ENCODE measurements at regions not wholly inside any gene's neighbourhood (a gene's known extent, or its start where the extent isn't known, plus 50 kb on each side); places are given as distances from the start of the nearest gene placed in this dataset.

GRCh38 chr2:176763851-176764404 lies 448.7 kb upstream of the HNRNPA3 start:
- Histone ChIP-seq H3K36me3 (ENCODE audit: insufficient read depth, low read length, poor library complexity, severe bottlenecking) (no peaks in the 10 kb centered on the region), H3K27ac (ENCODE audit: low read depth, low read length, poor library complexity, severe bottlenecking) (peak overlapping the region; percentile 7), H3K4me3 (ENCODE audit: low read depth, low read length, poor library complexity, severe bottlenecking) (no peak overlapping the region), H3K4me1 (ENCODE audit: insufficient read depth, low read length, poor library complexity, severe bottlenecking) (peaks cover 31% of the 10 kb centered on the region), H3K9me3 (ENCODE audit: low read depth, low read length, poor library complexity, severe bottlenecking) (no peaks in the 10 kb centered on the region), H3K27me3 (replicated peaks; ENCODE audit: insufficient read depth, low read depth, low read length, poor library complexity) (no peaks in the 10 kb centered on the region)
- intact Hi-C loops (cut with micrococcal nuclease; ENCODE audit: unreplicated experiment), result no loop called here
- POLR2A ChIA-PET (ENCODE audit: low non-redundant PET), result no interaction called here
- no peak for DNase-seq (ENCODE audit: low spot score)
- CTCF ChIA-PET, result no interaction called here
- no TSS peak for BruUV-seq (replicated peaks)
- no peak for TF ChIP-seq CTCF (conservative IDR thresholded peaks at IDR 0.05; ENCODE audit: low read depth, low read length)
- no peak for TF ChIP-seq EZH2 (IDR thresholded peaks at IDR 0.05; ENCODE audit: borderline replicate concordance, low read depth, low read length, poor library complexity, severe bottlenecking)

GRCh38 chr2:176764921-176765320 lies 447.7 kb upstream of the HNRNPA3 start:
- Histone ChIP-seq H3K4me1 (ENCODE audit: insufficient read depth, low read length, poor library complexity, severe bottlenecking) (peaks cover 39% of the 10 kb centered on the region), H3K27me3 (replicated peaks; ENCODE audit: insufficient read depth, low read depth, low read length, poor library complexity) (no peaks in the 10 kb centered on the region), H3K4me3 (ENCODE audit: low read depth, low read length, poor library complexity, severe bottlenecking) (no peak overlapping the region), H3K27ac (ENCODE audit: low read depth, low read length, poor library complexity, severe bottlenecking) (no peak overlapping the region), H3K9me3 (ENCODE audit: low read depth, low read length, poor library complexity, severe bottlenecking) (no peaks in the 10 kb centered on the region), H3K36me3 (ENCODE audit: insufficient read depth, low read length, poor library complexity, severe bottlenecking) (no peaks in the 10 kb centered on the region)
- ChIA-PET CTCF (no interaction called here), POLR2A (ENCODE audit: low non-redundant PET) (no interaction called here)
- no peak for DNase-seq (ENCODE audit: low spot score)
- TF ChIP-seq CTCF (conservative IDR thresholded peaks at IDR 0.05; ENCODE audit: low read depth, low read length), result no peak
- TF ChIP-seq EZH2 (IDR thresholded peaks at IDR 0.05; ENCODE audit: borderline replicate concordance, low read depth, low read length, poor library complexity, severe bottlenecking), result no peak
- intact Hi-C loops (cut with micrococcal nuclease; ENCODE audit: unreplicated experiment), result no loop called here
- no TSS peak for BruUV-seq (replicated peaks)

GRCh38 chr2:176766005-176766404 lies 446.6 kb upstream of the HNRNPA3 start:
- H3K27me3 ChIP-seq (replicated peaks; ENCODE audit: insufficient read depth, low read depth, low read length, poor library complexity), result no peaks in the 10 kb centered on the region
- peaks cover 39% of the 10 kb centered on the region for H3K4me1 ChIP-seq (ENCODE audit: insufficient read depth, low read length, poor library complexity, severe bottlenecking)
- BruUV-seq (replicated peaks), result no TSS peak
- POLR2A ChIA-PET (ENCODE audit: low non-redundant PET), result no interaction called here
- intact Hi-C loops (cut with micrococcal nuclease; ENCODE audit: unreplicated experiment), result no loop called here
- CTCF ChIA-PET, result no interaction called here
- H3K36me3 ChIP-seq (ENCODE audit: insufficient read depth, low read length, poor library complexity, severe bottlenecking), result no peaks in the 10 kb centered on the region
- no peak for TF ChIP-seq CTCF (conservative IDR thresholded peaks at IDR 0.05; ENCODE audit: low read depth, low read length)
- no peak overlapping the region for H3K27ac ChIP-seq (ENCODE audit: low read depth, low read length, poor library complexity, severe bottlenecking)
- H3K9me3 ChIP-seq (ENCODE audit: low read depth, low read length, poor library complexity, severe bottlenecking), result no peaks in the 10 kb centered on the region
- no peak for DNase-seq (ENCODE audit: low spot score)
- H3K4me3 ChIP-seq (ENCODE audit: low read depth, low read length, poor library complexity, severe bottlenecking), result no peak overlapping the region
